GM18909 (cell line): ENCODE measurements at regions not wholly inside any gene's neighbourhood (a gene's known extent, or its start where the extent isn't known, plus 50 kb on each side); places are given as distances from the start of the nearest gene placed in this dataset.
"Not testable (repeated sequence)": the region's sequence is repeated elsewhere in the genome, so short reads cannot be mapped to it uniquely, and the experiment has no call there.

Source experiments
- ATAC-seq: cut with Tn5 transposase; IDR thresholded peaks from one replicate; pipeline ENCODE4 v1.9.1; 2021; ENCODE audit warnings: mild to moderate bottlenecking; ENCODE audit not compliant: unreplicated experiment, poor library complexity

GRCh38 chr4:13761581-13761980 lies 134.1 kb upstream of the BOD1L1 start:
- ATAC-seq: not testable (repeated sequence)

- no peak for ATAC-seq
Measured at GRCh38 chr4:13762130-13762529, 134.6 kb upstream of the BOD1L1 start.

- ATAC-seq: no peak
Measured at GRCh38 chr4:13763707-13764106, 136.2 kb upstream of the BOD1L1 start.

GRCh38 chr4:13765539-13765938 lies 138.0 kb upstream of the BOD1L1 start:
- no peak for ATAC-seq

GRCh38 chr4:13766761-13767540 lies 139.4 kb upstream of the BOD1L1 start:
- no peak for ATAC-seq

GRCh38 chr4:13777341-13777740 lies 149.8 kb upstream of the BOD1L1 start:
- ATAC-seq: no peak

GRCh38 chr4:13778367-13778766 lies 150.8 kb upstream of the BOD1L1 start:
- ATAC-seq: no peak

- no peak for ATAC-seq
Measured at GRCh38 chr4:13782231-13782630, 154.7 kb upstream of the BOD1L1 start.

GRCh38 chr4:13783800-13784411 lies 156.4 kb upstream of the BOD1L1 start:
- no peak for ATAC-seq

GRCh38 chr4:13793020-13793710 lies 165.6 kb upstream of the BOD1L1 start:
- ATAC-seq: no peak

- no peak for ATAC-seq
Measured at GRCh38 chr4:13794819-13795565, 167.5 kb upstream of the BOD1L1 start.

- ATAC-seq: no peak
Measured at GRCh38 chr4:13797061-13797460, 169.5 kb upstream of the BOD1L1 start.

GRCh38 chr4:13815231-13815630 lies 187.7 kb upstream of the BOD1L1 start:
- ATAC-seq: no peak

GRCh38 chr4:13816472-13816871 lies 188.9 kb upstream of the BOD1L1 start:
- no peak for ATAC-seq

GRCh38 chr4:13821522-13821921 lies 194.0 kb upstream of the BOD1L1 start:
- no peak for ATAC-seq

- not testable (repeated sequence) for ATAC-seq
Measured at GRCh38 chr4:13825822-13826221, 198.3 kb upstream of the BOD1L1 start.

GRCh38 chr4:13829457-13829856 lies 201.9 kb upstream of the BOD1L1 start:
- ATAC-seq: no peak

- no peak for ATAC-seq
Measured at GRCh38 chr4:13830449-13830848, 202.9 kb upstream of the BOD1L1 start.

- ATAC-seq: no peak
Measured at GRCh38 chr4:13833171-13833804, 205.8 kb upstream of the BOD1L1 start.
